RWPE1 (cell line): ENCODE measurements at regions not wholly inside any gene's neighbourhood (a gene's known extent, or its start where the extent isn't known, plus 50 kb on each side); places are given as distances from the start of the nearest gene placed in this dataset.

Experiments
- CTCF ChIA-PET: fragments of 350-600 bp; sonication (Branson Sonifier 250); formaldehyde crosslinking; extraction: SDS; loops from one replicate; lab custom pipeline; 2021; lab: Yijun Ruan, JAX
- POLR2A ChIA-PET: fragments of 400-600 bp; formaldehyde crosslinking; extraction: SDS; loops from one replicate; lab custom pipeline; 2020; ENCODE audit warnings: antibody characterized with exemption; ENCODE audit not compliant: low non-redundant PET; lab: Yijun Ruan, JAX
- DNase-seq: peaks from one replicate; pipeline ENCODE4 v3.0.0; 2012; ENCODE audit warnings: low spot score
- H3K27ac ChIP-seq: fragments of 450-650 bp; 2 replicates; pipeline ENCODE4 v1.5.1; 2017
- CTCF ChIP-seq: fragments of 450-650 bp; conservative IDR thresholded peaks from 2 replicates; pipeline ENCODE4 v1.5.1; 2017; ENCODE audit warnings: low read depth, mild to moderate bottlenecking

DNA sequence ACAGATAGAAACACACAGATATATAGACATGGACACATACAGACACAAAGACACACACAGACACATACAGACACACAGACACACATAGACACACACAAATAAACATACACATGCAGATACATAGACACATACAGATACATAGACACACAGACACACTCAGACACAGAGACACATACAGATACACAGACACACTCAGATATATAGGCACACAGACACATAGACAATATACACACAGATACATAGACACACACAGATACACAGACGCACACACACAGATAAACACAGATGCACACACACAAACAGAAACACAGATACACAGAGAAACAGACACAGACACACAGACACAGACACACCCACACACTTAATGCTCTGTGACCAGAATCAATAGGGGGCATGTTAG, 156.8 kb downstream of the IRX2 start:
- no peak overlapping the region for H3K27ac ChIP-seq
- CTCF ChIA-PET, result no interaction called here
- no peak for DNase-seq
- TF ChIP-seq CTCF, result no peak
- POLR2A ChIA-PET, result no interaction called here

DNA sequence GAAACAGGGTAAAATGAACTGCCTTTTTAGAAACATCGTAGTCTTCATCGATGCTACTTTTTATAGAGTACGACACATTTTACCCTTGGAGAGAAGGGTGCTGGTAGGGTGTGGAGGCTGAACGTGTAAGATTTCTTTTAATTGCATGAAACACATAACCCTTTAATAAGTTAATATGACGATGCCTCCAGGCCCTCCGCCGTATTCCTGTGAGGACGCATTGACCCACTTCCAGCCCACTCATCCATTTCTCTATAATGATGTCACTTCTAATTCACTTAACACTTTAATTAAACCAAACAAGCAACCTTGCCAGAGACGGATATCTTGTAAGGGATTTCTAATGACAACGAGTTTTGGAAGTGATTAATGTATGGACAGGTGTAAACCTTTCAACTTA, 158.7 kb downstream of the IRX2 start:
- DNase-seq, result no peak
- TF ChIP-seq CTCF, result no peak
- no peak overlapping the region for H3K27ac ChIP-seq
- CTCF ChIA-PET, result no interaction called here
- POLR2A ChIA-PET, result no interaction called here

- CTCF ChIA-PET, result interaction anchor here (0.7 to 0.8 kb wide), 2 partner anchors 125 to 322 kb away, joined by 4 read pairs; no protein-coding TSS in a partner anchor
These were observed 159.6 kb downstream of the IRX2 start for GRCh38 chr5:2591777-2592453.

DNA sequence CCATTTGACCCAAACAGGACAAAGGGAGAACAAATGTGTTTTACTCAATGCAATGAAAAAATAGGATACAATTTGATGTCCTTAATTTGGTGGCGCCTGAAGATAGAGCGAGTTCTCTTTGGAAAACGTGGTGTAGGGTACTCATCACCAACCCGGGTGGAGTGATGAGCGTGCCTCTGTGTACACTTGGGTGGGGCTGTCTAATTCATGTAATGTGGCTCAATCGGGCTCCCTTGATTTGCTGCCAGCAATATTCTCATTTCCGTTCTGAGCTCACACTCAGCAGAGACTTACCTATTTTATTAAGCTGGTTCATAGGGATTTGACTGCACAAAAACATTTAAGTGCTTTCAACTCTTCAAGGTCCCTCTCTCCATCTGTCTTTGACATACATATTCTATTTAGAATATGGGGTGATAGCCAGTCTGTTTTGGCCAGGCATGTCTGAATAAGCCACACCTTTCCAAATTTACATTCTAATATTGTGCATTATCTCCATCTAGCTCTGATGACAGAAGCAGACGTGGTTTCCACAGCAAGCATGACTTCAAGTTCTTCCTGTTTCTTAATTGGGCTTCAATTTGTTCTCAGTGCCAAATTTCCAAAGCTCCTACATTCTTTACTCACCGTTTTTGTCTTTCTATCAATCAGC, 162.5 kb downstream of the IRX2 start:
- H3K27ac ChIP-seq, result no peak overlapping the region
- CTCF ChIA-PET, result no interaction called here
- no peak for TF ChIP-seq CTCF
- no peak for DNase-seq
- POLR2A ChIA-PET, result no interaction called here

More at GRCh38 chr5:2591777-2592453, 159.6 kb downstream of the IRX2 start:
- no peak for TF ChIP-seq CTCF
- H3K27ac ChIP-seq, result no peak overlapping the region
- POLR2A ChIA-PET, result no interaction called here
- no peak for DNase-seq

DNA sequence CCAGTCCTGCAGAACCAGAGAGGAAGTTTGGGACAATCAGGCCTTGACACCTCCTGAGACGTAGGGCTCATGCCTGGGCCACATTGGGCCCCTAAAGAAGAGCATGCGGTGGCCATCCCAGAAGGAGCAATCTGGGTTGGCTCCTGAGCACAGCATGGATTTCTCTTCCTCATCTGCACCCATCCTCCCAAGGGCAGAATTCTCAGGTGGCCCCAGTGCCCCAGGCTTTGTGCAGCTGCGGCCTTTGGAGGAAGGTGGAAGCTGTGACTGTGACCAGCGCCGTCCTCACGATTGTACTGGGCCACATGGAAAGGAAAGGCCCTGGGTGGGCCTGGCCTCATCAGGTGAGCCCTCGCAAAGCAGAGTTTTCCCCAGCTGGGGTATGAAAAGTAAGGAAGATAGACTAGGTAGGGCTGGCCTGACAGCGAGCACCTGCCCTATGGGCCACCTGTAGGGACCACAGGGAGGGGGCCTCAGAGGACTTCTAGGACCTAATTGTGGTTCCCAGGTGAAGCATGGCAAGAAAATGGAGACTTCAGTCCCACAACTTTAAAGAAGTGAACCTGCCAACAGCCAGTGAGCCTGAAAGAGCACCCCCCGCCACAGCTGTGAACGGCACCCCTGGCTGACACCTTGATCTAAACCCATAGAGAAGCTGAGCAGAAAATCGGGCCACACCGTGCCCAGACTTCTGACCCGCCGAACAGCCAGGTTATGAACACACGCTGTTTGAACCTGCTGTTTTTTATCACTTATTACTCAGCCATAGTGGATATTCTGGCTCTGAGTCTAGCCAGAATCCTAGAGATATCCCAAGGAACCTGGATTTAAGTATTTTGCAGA, 164.1 kb downstream of the IRX2 start:
- no peak for DNase-seq
- no peak for TF ChIP-seq CTCF
- POLR2A ChIA-PET, result no interaction called here
- CTCF ChIA-PET, result no interaction called here
- no peak overlapping the region for H3K27ac ChIP-seq

DNA sequence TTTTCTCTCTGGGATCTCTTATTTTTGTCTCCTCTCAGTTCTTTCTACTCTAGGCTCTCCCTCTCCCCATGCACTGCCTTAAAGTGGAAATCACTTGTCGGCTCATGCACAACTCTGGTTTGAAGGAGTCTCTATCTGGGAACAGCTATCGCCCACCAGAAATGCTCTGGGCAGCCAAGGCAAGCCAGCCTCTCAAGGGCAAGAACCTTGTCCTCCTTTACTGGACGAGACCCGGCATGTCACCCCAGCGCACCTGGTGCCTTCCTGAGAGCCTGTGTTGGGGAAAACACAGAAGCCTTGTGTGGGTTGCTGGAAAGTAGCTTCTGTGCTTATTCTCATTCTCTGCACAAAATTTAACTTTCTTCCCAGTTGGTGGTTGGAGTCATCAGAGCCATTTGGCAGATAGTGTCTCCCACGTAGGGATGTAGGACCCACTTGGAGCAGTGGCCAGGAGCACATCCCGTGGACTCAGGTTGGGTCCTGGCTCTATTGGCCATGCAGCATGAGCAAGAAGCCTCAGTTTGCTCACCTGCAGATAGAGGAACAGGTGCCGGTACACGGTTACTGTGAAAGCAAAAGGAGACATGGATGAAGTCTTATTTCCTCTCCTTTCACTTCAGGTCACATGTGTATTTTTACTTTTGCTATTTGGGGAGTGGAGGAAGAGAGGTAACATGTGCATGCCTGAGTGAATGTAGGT, 165.3 kb downstream of the IRX2 start:
- no peak for TF ChIP-seq CTCF
- DNase-seq, result no peak
- H3K27ac ChIP-seq, result no peak overlapping the region
- ChIA-PET POLR2A (no interaction called here), CTCF (no interaction called here)
